Neural progenitor cell (in vitro differentiated cells): ENCODE measurements at regions not wholly inside any gene's neighbourhood (a gene's known extent, or its start where the extent isn't known, plus 50 kb on each side); places are given as distances from the start of the nearest gene placed in this dataset.

Experiments
- DNase-seq: peaks from one replicate; pipeline ENCODE4 v3.0.0-alpha.2; 2016; ENCODE audit warnings: low spot score
- H2AFZ ChIP-seq: fragments of 200-600 bp; sonication (generic); replicated peaks from 2 replicates; pipeline ENCODE4 v1.6.1; 2016; ENCODE audit warnings: antibody characterized with exemption
- H3F3A ChIP-seq: fragments of 200-600 bp; sonication (generic); 2 replicates; pipeline ENCODE4 v1.6.1; 2016; ENCODE audit warnings: antibody characterized with exemption, low read depth
- H3K27ac ChIP-seq: fragments of 200-600 bp; sonication (generic); 2 replicates; pipeline ENCODE4 v1.5.1; 2016; ENCODE audit warnings: mild to moderate bottlenecking
- H3K27me3 ChIP-seq: fragments of 200-600 bp; sonication (generic); 2 replicates; pipeline ENCODE4 v1.6.1; 2016; ENCODE audit warnings: mild to moderate bottlenecking, moderate library complexity
- H3K36me3 ChIP-seq: fragments of 200-600 bp; sonication (generic); 2 replicates; pipeline ENCODE4 v1.5.1; 2016
- H3K4me1 ChIP-seq: fragments of 200-600 bp; sonication (generic); 2 replicates; pipeline ENCODE4 v1.6.1; 2016; ENCODE audit warnings: mixed run types
- H3K4me2 ChIP-seq: fragments of 200-600 bp; sonication (generic); 2 replicates; pipeline ENCODE4 v1.6.1; 2016
- H3K4me3 ChIP-seq: fragments of 200-600 bp; sonication (generic); 2 replicates; pipeline ENCODE4 v1.5.1; 2016
- H3K79me2 ChIP-seq: fragments of 200-600 bp; sonication (generic); 2 replicates; pipeline ENCODE4 v1.6.1; 2016; ENCODE audit warnings: low read depth
- H3K9ac ChIP-seq: fragments of 200-600 bp; sonication (generic); 2 replicates; pipeline ENCODE4 v1.6.1; 2016
- H3K9me3 ChIP-seq: fragments of 200-600 bp; sonication (generic); 2 replicates; pipeline ENCODE4 v1.5.1; 2016; ENCODE audit warnings: low read depth
- H4K20me1 ChIP-seq: fragments of 200-600 bp; sonication (generic); 2 replicates; pipeline ENCODE4 v1.6.1; 2016; ENCODE audit warnings: low read depth
- H3K27ac Mint-ChIP-seq: 3 replicates; pipeline ENCODE4 v1.8.0; 2021; ENCODE audit warnings: mixed read lengths
- H3K27me3 Mint-ChIP-seq: 2 replicates; pipeline ENCODE4 v1.8.0; 2022; ENCODE audit warnings: low read depth, mild to moderate bottlenecking, inconsistent platforms, moderate library complexity, mixed read lengths; ENCODE audit not compliant: insufficient read depth
- H3K36me3 Mint-ChIP-seq: 3 replicates; pipeline ENCODE4 v1.8.0; 2021; ENCODE audit warnings: mixed read lengths
- H3K4me1 Mint-ChIP-seq: 3 replicates; pipeline ENCODE4 v1.8.0; 2021; ENCODE audit warnings: mixed read lengths
- H3K4me3 Mint-ChIP-seq: 3 replicates; pipeline ENCODE4 v1.8.0; 2021; ENCODE audit warnings: mild to moderate bottlenecking, moderate library complexity, mixed read lengths
- H3K9me3 Mint-ChIP-seq: 3 replicates; pipeline ENCODE4 v1.8.0; 2020; ENCODE audit warnings: mixed read lengths
- EZH2 ChIP-seq: fragments of 200-600 bp; sonication (generic); IDR thresholded peaks from 2 replicates; pipeline ENCODE4 v1.6.1; 2017; ENCODE audit warnings: antibody characterized with exemption, mild to moderate bottlenecking, moderate library complexity
- EZH2phosphoT487 ChIP-seq: fragments of 200-600 bp; sonication (generic); IDR thresholded peaks from 2 replicates; pipeline ENCODE4 v1.6.1; 2017; ENCODE audit warnings: antibody characterized with exemption
- TF ChIP-seq, protein P1 (sequence below): fragments of 200-600 bp; sonication (generic); IDR thresholded peaks from 2 replicates; pipeline ENCODE4 v1.5.1; 2017; ENCODE audit warnings: antibody characterized with exemption, mild to moderate bottlenecking

DNA sequence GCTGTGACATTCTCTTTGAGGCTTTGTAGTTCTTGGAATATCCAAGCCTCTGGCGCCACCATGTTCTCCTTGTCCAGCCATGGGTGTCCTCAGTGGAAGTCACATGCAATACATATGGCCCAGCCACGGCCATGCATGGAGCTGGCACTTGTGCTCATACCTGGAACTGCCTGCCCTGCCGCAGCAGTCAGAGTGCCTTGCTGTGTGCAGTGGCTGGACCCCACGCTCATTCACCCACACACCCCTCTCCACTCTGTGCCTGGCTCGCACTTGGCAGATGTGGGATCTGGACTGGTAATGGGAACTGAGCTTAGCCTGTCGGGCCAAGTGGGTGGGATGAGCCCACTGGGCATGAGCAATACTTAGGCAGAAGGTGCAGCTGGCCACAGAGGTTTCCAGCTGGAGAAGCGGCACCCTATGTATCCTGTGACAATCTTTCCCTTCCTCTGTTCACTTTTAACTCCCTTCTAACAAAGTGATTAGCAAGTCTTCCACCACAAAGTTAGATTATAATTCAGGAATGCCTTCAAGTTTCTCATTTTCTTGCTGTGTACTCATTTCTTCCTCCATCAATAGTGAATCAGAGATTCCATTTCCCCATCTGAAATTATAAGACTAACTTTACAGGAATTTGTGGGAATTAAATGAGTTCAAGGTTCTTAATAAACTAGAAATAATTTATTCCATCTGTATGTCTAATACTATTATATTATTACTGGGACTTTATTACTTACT lies 351.6 kb upstream of the NCAM2 start:
- H3F3A ChIP-seq = no peaks in the 10 kb centered on the region
- peaks cover 6% of the 10 kb centered on the region for H3K9me3 Mint-ChIP-seq
- no peaks in the 10 kb centered on the region for H3K4me1 ChIP-seq
- H3K27ac ChIP-seq = no peak overlapping the region
- H3K27me3 ChIP-seq = no peaks in the 10 kb centered on the region
- H3K9me3 ChIP-seq = no peaks in the 10 kb centered on the region
- no peaks in the 10 kb centered on the region for H3K79me2 ChIP-seq
- no peak overlapping the region for H3K9ac ChIP-seq
- no peaks in the 10 kb centered on the region for H3K36me3 Mint-ChIP-seq
- no peak overlapping the region for H3K4me2 ChIP-seq
- no peaks in the 10 kb centered on the region for H3K27me3 Mint-ChIP-seq
- H4K20me1 ChIP-seq = no peaks in the 10 kb centered on the region
- DNase-seq = no peak
- H3K4me1 Mint-ChIP-seq = no peaks in the 10 kb centered on the region
- H2AFZ ChIP-seq = no peak overlapping the region
- TF ChIP-seq EZH2phosphoT487 (no peak), EZH2 (no peak)
- TF ChIP-seq, protein P1, sequence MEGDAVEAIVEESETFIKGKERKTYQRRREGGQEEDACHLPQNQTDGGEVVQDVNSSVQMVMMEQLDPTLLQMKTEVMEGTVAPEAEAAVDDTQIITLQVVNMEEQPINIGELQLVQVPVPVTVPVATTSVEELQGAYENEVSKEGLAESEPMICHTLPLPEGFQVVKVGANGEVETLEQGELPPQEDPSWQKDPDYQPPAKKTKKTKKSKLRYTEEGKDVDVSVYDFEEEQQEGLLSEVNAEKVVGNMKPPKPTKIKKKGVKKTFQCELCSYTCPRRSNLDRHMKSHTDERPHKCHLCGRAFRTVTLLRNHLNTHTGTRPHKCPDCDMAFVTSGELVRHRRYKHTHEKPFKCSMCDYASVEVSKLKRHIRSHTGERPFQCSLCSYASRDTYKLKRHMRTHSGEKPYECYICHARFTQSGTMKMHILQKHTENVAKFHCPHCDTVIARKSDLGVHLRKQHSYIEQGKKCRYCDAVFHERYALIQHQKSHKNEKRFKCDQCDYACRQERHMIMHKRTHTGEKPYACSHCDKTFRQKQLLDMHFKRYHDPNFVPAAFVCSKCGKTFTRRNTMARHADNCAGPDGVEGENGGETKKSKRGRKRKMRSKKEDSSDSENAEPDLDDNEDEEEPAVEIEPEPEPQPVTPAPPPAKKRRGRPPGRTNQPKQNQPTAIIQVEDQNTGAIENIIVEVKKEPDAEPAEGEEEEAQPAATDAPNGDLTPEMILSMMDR = no peak
- H3K4me3 ChIP-seq = no peak overlapping the region
- H3K27ac Mint-ChIP-seq = no peak overlapping the region
- H3K36me3 ChIP-seq = no peaks in the 10 kb centered on the region
- no peak overlapping the region for H3K4me3 Mint-ChIP-seq

DNA sequence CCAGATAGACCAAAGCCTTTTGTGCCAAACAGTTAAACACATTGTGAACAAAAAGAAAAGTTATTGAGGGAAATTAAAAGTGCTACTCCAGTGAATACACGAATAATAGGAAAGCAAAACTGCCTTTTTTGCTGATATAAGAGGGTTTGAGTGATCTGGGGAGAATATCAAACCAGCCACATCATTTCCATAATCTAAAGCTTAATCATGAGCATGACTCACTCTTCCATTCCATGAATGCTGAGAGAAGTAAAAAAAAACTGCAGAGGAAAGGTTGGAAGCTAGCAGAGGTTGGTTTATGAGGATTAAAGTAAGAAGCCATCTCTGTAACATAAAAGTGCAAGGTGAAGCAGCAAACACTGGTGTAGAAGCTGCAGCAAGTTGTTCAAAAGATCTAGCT lies 350.6 kb upstream of the NCAM2 start:
- H3K4me1 Mint-ChIP-seq = no peaks in the 10 kb centered on the region
- TF ChIP-seq EZH2 (no peak), EZH2phosphoT487 (no peak)
- TF ChIP-seq, protein P1 = no peak
- Histone ChIP-seq H3F3A (no peaks in the 10 kb centered on the region), H3K9ac (no peak overlapping the region), H2AFZ (no peak overlapping the region), H3K4me3 (no peak overlapping the region), H3K4me1 (no peaks in the 10 kb centered on the region), H3K36me3 (no peaks in the 10 kb centered on the region), H3K9me3 (no peaks in the 10 kb centered on the region), H3K4me2 (no peak overlapping the region), H3K79me2 (no peaks in the 10 kb centered on the region), H4K20me1 (no peaks in the 10 kb centered on the region), H3K27me3 (no peaks in the 10 kb centered on the region), H3K27ac (no peak overlapping the region)
- no peak overlapping the region for H3K27ac Mint-ChIP-seq
- DNase-seq = no peak
- no peaks in the 10 kb centered on the region for H3K27me3 Mint-ChIP-seq
- no peak overlapping the region for H3K4me3 Mint-ChIP-seq
- H3K36me3 Mint-ChIP-seq = no peaks in the 10 kb centered on the region
- H3K9me3 Mint-ChIP-seq = peaks cover 6% of the 10 kb centered on the region

DNA sequence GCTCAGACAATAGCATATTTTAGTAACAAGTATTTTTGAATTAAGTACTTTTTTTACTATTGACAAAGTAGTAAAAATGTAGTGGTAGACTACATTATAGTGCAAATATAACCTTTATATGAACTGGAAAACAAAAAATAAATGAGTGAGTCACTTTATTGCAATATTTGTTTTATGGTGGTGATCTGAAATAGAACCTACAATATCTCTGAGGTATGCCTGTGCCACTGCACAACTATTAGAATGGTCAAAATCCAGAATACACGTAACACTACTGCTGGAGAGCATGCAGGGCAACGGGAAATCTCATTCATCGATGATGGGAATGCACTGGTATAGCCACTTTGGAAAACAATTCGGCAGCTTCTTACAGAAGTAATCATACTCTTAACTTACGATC lies 349.0 kb upstream of the NCAM2 start:
- Histone ChIP-seq H4K20me1 (no peaks in the 10 kb centered on the region), H3K27me3 (no peaks in the 10 kb centered on the region), H3K4me2 (no peak overlapping the region), H2AFZ (no peak overlapping the region), H3K36me3 (no peaks in the 10 kb centered on the region), H3K9ac (no peak overlapping the region), H3K9me3 (no peaks in the 10 kb centered on the region), H3K4me1 (no peaks in the 10 kb centered on the region), H3K27ac (no peak overlapping the region), H3K4me3 (no peak overlapping the region), H3F3A (no peaks in the 10 kb centered on the region), H3K79me2 (no peaks in the 10 kb centered on the region)
- DNase-seq = no peak
- Mint-ChIP-seq H3K4me3 (no peak overlapping the region), H3K36me3 (no peaks in the 10 kb centered on the region), H3K27me3 (no peaks in the 10 kb centered on the region), H3K9me3 (peaks cover 6% of the 10 kb centered on the region), H3K4me1 (no peaks in the 10 kb centered on the region), H3K27ac (no peak overlapping the region)
- TF ChIP-seq, protein P1 = no peak
- TF ChIP-seq EZH2 (no peak), EZH2phosphoT487 (no peak)
